22Rv1 (cell line): ENCODE measurements at regions not wholly inside any gene's neighbourhood (a gene's known extent, or its start where the extent isn't known, plus 50 kb on each side); places are given as distances from the start of the nearest gene placed in this dataset.

ENCODE experiments used
- CTCF ChIP-seq: fragments of 450-650 bp; IDR thresholded peaks from 2 replicates; pipeline ENCODE4 v1.5.1; 2017; ENCODE audit warnings: mild to moderate bottlenecking
- ZFX ChIP-seq: fragments of 450-650 bp; IDR thresholded peaks from 2 replicates; pipeline ENCODE4 v1.6.1; 2017; ENCODE audit warnings: antibody characterized with exemption, borderline replicate concordance

- TF ChIP-seq CTCF: no peak
- TF ChIP-seq ZFX: no peak
Measured at GRCh38 chr13:42477596-42478190, 96.3 kb upstream of the TNFSF11 start.
